ENCODE measurements at regions not wholly inside any gene's neighbourhood (a gene's known extent, or its start where the extent isn't known, plus 50 kb on each side); places are given as distances from the start of the nearest gene placed in this dataset.
"Not testable (repeated sequence)": the region's sequence is repeated elsewhere in the genome, so short reads cannot be mapped to it uniquely, and the experiment has no call there.

GRCh38 chr1:60692031-60692430 lies 390.3 kb upstream of the NFIA start:
- Histone ChIP-seq H3K27ac (no peak overlapping the region), H3K4me1 (ENCODE audit: low read depth) (no peaks in the 10 kb centered on the region), H3K36me3 (no peaks in the 10 kb centered on the region), H3K27me3 (no peaks in the 10 kb centered on the region), H3K9me3 (ENCODE audit: low read depth) (no peaks in the 10 kb centered on the region), H3K4me3 (no peak overlapping the region)
- DNase-seq (ENCODE audit: low read depth in 1 of 2, low spot score in 1 of 2) = no peak
- TF ChIP-seq CTCF (IDR thresholded peaks at IDR 0.05; ENCODE audit: low read depth, low read length) = no peak

GRCh38 chr1:60688221-60688620 lies 394.1 kb upstream of the NFIA start:
- DNase-seq (ENCODE audit: low read depth in 1 of 2, low spot score in 1 of 2); H3K4me1 ChIP-seq (ENCODE audit: low read depth); H3K9me3 ChIP-seq (ENCODE audit: low read depth); H3K27me3 ChIP-seq; H3K27ac ChIP-seq; H3K4me3 ChIP-seq; H3K36me3 ChIP-seq: not testable (repeated sequence)

DNA sequence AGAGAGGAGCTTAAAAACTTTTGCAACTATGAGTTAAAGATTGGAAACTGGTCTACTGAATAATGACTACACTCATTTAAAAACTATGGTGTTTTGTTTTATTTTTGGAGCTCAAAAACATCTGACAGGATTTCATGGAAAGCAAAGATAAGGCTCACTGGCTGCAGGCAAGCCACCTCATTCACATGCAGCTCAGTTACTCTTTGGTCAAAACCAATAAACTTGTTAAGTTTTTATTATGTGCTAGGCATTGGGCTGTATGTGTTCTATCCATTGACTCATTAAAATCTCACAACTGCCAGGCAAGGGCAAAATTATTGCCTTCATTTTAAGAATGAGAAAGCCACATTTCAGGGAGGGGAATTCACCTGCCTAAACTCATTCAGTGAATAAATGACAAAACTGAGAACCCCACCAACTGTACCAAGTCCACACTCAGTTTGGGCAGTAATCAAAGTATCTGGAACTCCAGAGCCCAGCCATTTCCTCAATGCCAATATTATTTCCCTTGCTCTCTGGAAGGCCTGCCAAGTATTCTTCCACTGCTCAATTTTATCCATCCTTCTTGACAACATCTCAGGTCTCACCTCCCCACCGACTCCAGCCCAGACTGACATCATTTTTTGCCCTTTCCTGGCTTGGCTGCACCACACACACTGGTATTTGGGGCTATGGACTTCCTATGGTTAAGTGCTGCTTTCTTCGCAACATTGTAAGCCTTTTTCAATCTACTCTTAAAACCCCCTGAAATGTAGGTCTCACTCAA lies 401.1 kb upstream of the NFIA start:
- Histone ChIP-seq H3K4me3 (no peak overlapping the region), H3K4me1 (ENCODE audit: low read depth) (no peaks in the 10 kb centered on the region), H3K36me3 (no peaks in the 10 kb centered on the region), H3K27ac (no peak overlapping the region), H3K9me3 (ENCODE audit: low read depth) (no peaks in the 10 kb centered on the region), H3K27me3 (no peaks in the 10 kb centered on the region)
- TF ChIP-seq CTCF (IDR thresholded peaks at IDR 0.05; ENCODE audit: low read depth, low read length) = no peak
- no peak for DNase-seq (ENCODE audit: low read depth in 1 of 2, low spot score in 1 of 2)

DNA sequence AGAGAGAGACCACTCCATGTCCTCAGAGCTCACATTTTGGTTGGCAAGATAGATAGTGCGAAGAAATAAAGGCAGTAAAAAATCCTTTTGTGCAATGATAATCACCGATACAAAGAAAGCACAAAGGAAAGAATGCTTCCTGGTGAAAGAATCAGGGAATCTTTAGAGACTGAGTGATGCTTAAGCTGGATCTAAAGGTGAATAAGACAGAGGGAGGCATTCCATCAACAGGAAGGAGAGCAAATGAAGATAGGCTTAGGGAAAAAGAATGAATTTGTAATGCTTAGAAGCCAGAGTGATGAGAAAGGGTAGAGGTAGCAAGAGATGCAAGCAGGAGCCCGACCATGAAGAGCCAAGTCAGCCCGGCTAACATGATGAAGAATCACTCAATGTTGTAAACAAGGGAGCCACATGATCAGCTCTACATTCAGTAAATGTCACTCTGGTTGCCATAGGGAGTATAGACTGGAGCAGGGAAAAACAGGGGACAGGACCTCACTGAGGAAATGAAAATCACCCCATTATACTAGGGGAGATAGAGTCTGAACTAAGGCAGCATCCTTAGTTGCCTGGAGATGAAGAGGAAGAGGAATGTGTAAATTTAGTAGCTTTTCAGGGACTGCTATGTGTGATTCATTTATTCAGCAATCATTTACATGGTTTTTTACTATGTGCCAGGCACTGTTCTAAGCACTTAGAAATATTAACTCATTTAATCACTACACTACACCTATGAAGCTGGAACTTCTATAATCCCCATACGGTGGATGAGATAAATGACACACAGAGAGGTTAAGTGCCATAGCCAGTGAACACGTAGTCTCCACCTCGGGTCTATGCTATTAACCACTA lies 402.6 kb upstream of the NFIA start:
- H3K36me3 ChIP-seq = no peaks in the 10 kb centered on the region
- H3K27me3 ChIP-seq = no peaks in the 10 kb centered on the region
- no peak overlapping the region for H3K27ac ChIP-seq
- H3K9me3 ChIP-seq (ENCODE audit: low read depth) = no peaks in the 10 kb centered on the region
- no peak overlapping the region for H3K4me3 ChIP-seq
- no peak for TF ChIP-seq CTCF (IDR thresholded peaks at IDR 0.05; ENCODE audit: low read depth, low read length)
- no peaks in the 10 kb centered on the region for H3K4me1 ChIP-seq (ENCODE audit: low read depth)
- DNase-seq (ENCODE audit: low read depth in 1 of 2, low spot score in 1 of 2) = no peak

GRCh38 chr1:60678802-60679201 lies 403.6 kb upstream of the NFIA start:
- H3K4me3 ChIP-seq = no peak overlapping the region

More at GRCh38 chr1:60678802-60679201, 403.6 kb upstream of the NFIA start:
- Histone ChIP-seq H3K36me3 (no peaks in the 10 kb centered on the region), H3K4me1 (ENCODE audit: low read depth) (no peaks in the 10 kb centered on the region), H3K27ac (no peak overlapping the region), H3K27me3 (no peaks in the 10 kb centered on the region), H3K9me3 (ENCODE audit: low read depth) (no peaks in the 10 kb centered on the region)
- TF ChIP-seq CTCF (IDR thresholded peaks at IDR 0.05; ENCODE audit: low read depth, low read length) = no peak
- no peak for DNase-seq (ENCODE audit: low read depth in 1 of 2, low spot score in 1 of 2)
